Liver (tissue), 8 donors: ENCODE measurements at regions not wholly inside any gene's neighbourhood (a gene's known extent, or its start where the extent isn't known, plus 50 kb on each side); places are given as distances from the start of the nearest gene placed in this dataset.

Experiments
- DNase-seq: peaks from one replicate; pipeline ENCODE4 v3.0.0-alpha.2; 2017; ENCODE audit warnings: low spot score
- H3K27ac ChIP-seq, 2 donors: one replicate each; pipeline ENCODE4 v1.7.0; 2013; ENCODE audit warnings: inconsistent platforms in 2 of 2, low read length in 2 of 2, control low read depth in 1 of 2, low read depth in 1 of 2, mild to moderate bottlenecking in 1 of 2
- H3K27me3 ChIP-seq, 4 donors: one replicate each; pipeline versions ENCODE4 v1.6.1 to v1.7.0; 2013; ENCODE audit warnings: low read length in 3 of 4, inconsistent platforms in 1 of 4, mild to moderate bottlenecking in 1 of 4, moderate library complexity in 1 of 4; ENCODE audit not compliant: control insufficient read depth in 4 of 4, insufficient read depth in 4 of 4
- H3K36me3 ChIP-seq, 4 donors: one replicate each; pipeline versions ENCODE4 v1.6.1 to v1.7.0; 2013; ENCODE audit warnings: low read length in 3 of 4, mild to moderate bottlenecking in 3 of 4, low read depth in 1 of 4, moderate library complexity in 1 of 4; ENCODE audit not compliant: control insufficient read depth in 4 of 4, insufficient read depth in 3 of 4
- H3K4me1 ChIP-seq, 4 donors: one replicate each; pipeline versions ENCODE4 v1.6.1 to v1.7.0; 2013; ENCODE audit warnings: low read length in 3 of 4, mild to moderate bottlenecking in 3 of 4, moderate library complexity in 1 of 4; ENCODE audit not compliant: control insufficient read depth in 4 of 4, insufficient read depth in 4 of 4
- H3K4me3 ChIP-seq, 3 donors: one replicate each; pipeline versions ENCODE4 v1.6.1 to v1.7.0; 2013; ENCODE audit warnings: low read length in 3 of 3, control low read depth in 1 of 3, low read depth in 1 of 3, mild to moderate bottlenecking in 1 of 3
- H3K9ac ChIP-seq, 2 donors: one replicate each; pipeline ENCODE4 v1.7.0; 2013; ENCODE audit warnings: low read length in 2 of 2, mild to moderate bottlenecking in 2 of 2, moderate library complexity in 2 of 2, control low read depth in 1 of 2, low read depth in 1 of 2
- H3K9me3 ChIP-seq, 4 donors: one replicate each; pipeline versions ENCODE4 v1.6.1 to v1.7.0; 2013; ENCODE audit warnings: low read length in 3 of 4; ENCODE audit not compliant: control insufficient read depth in 4 of 4
- ATF3 ChIP-seq: IDR thresholded peaks from 2 replicates; pipeline ENCODE4 v1.6.1; 2016; ENCODE audit warnings: antibody characterized with exemption
- CTCF ChIP-seq: fragments of 150-350 bp; IDR thresholded peaks from 2 replicates; pipeline ENCODE4 v1.5.1; 2017; ENCODE audit warnings: improper control_type of control experiment, low read depth, low read length; ENCODE audit not compliant: missing input control
- EGR1 ChIP-seq, 2 donors: IDR thresholded peaks; 2 replicates each; pipeline ENCODE4 v1.6.1; 2016 to 2018; ENCODE audit warnings: antibody characterized with exemption in 2 of 2, low read depth in 2 of 2
- FOXA1 ChIP-seq: IDR thresholded peaks from 2 replicates; pipeline ENCODE4 v1.6.1; 2016; ENCODE audit warnings: antibody characterized with exemption
- FOXA2 ChIP-seq: IDR thresholded peaks from 2 replicates; pipeline ENCODE4 v1.6.1; 2016; ENCODE audit warnings: antibody characterized with exemption
- GABPA ChIP-seq, 2 donors: IDR thresholded peaks in 1 of 2; conservative IDR thresholded peaks in 1 of 2; 2 replicates each; pipeline ENCODE4 v1.6.1; 2016; ENCODE audit warnings: antibody characterized with exemption in 2 of 2, mild to moderate bottlenecking in 1 of 2, moderate library complexity in 1 of 2
- HNF4A ChIP-seq, 2 donors: conservative IDR thresholded peaks; 2 replicates each; pipeline ENCODE4 v1.6.1; 2016; ENCODE audit warnings: antibody characterized with exemption in 2 of 2, mild to moderate bottlenecking in 2 of 2
- HNF4G ChIP-seq: IDR thresholded peaks from 2 replicates; pipeline ENCODE4 v1.6.1; 2016; ENCODE audit warnings: antibody characterized with exemption
- JUND ChIP-seq, 2 donors: IDR thresholded peaks; 2 replicates each; pipeline ENCODE4 v1.6.1; 2016; ENCODE audit warnings: antibody characterized with exemption in 2 of 2
- MAX ChIP-seq: IDR thresholded peaks from 2 replicates; pipeline ENCODE4 v1.6.1; 2016; ENCODE audit warnings: antibody characterized with exemption
- NR2F2 ChIP-seq: IDR thresholded peaks from 2 replicates; pipeline ENCODE4 v1.6.1; 2016; ENCODE audit warnings: antibody characterized with exemption
- RAD21 ChIP-seq, 2 donors: IDR thresholded peaks; 2 replicates each; pipeline ENCODE4 v1.6.1; 2016; ENCODE audit warnings: antibody characterized with exemption in 2 of 2, mild to moderate bottlenecking in 2 of 2
- REST ChIP-seq: IDR thresholded peaks from 2 replicates; pipeline ENCODE4 v1.6.1; 2016; ENCODE audit warnings: antibody characterized with exemption, mild to moderate bottlenecking
- RXRA ChIP-seq, 2 donors: IDR thresholded peaks; 2 replicates each; pipeline ENCODE4 v1.6.1; 2017 to 2018; ENCODE audit warnings: antibody characterized with exemption in 2 of 2, mild to moderate bottlenecking in 1 of 2
- SP1 ChIP-seq: IDR thresholded peaks from 2 replicates; pipeline ENCODE4 v1.6.1; 2018; ENCODE audit warnings: antibody characterized with exemption, mild to moderate bottlenecking
- TAF1 ChIP-seq: conservative IDR thresholded peaks from 2 replicates; pipeline ENCODE4 v1.6.1; 2016; ENCODE audit warnings: antibody characterized with exemption, mild to moderate bottlenecking
- YY1 ChIP-seq: IDR thresholded peaks from 2 replicates; pipeline ENCODE4 v1.6.1; 2016; ENCODE audit warnings: antibody characterized with exemption, mild to moderate bottlenecking
- ZBTB33 ChIP-seq: IDR thresholded peaks from 2 replicates; pipeline ENCODE4 v1.6.1; 2016; ENCODE audit warnings: antibody characterized with exemption
- WGBS: extraction: QIAGEN DNeasy Blood & Tissue Kit; methylation state at CpG from one replicate; pipeline ENCODE4 v1.1.7; 2013; 5-methylcytosine and 5-hydroxymethylcytosine counted together
- donor health status: healthy.
- donor health status: healthy.
- donor health status: healthy.
- donor health status: healthy.
- donor health status: healthy.

GRCh38 chr2:145075454-145076062, 555.6 kb upstream of the ZEB2 start:
- DNase-seq: no peak
- peaks cover 0 to 9% (median 3%) of the 10 kb centered on the region in 4 donors for H3K4me1 ChIP-seq
- no peak overlapping the region for H3K9ac ChIP-seq
- WGBS: 33% methylated on average over 1 of the region's 1 CpG
- no peaks in the 10 kb centered on the region for H3K36me3 ChIP-seq
- H3K27me3 ChIP-seq: no peaks in the 10 kb centered on the region
- no peaks in the 10 kb centered on the region for H3K9me3 ChIP-seq
- no peak for TF ChIP-seq MAX
- TF ChIP-seq EGR1 (IDR thresholded peaks at IDR 0.05; ENCODE audit: low read depth in 2 of 2): no peak
- no peak for TF ChIP-seq HNF4G
- TF ChIP-seq FOXA2: no peak
- no peak for TF ChIP-seq JUND (IDR thresholded peaks at IDR 0.05)
- no peak for TF ChIP-seq TAF1
- TF ChIP-seq SP1: no peak
- no peak for TF ChIP-seq ZBTB33
- no peak for TF ChIP-seq FOXA1
- TF ChIP-seq ATF3: no peak
- TF ChIP-seq YY1: no peak
- TF ChIP-seq CTCF: no peak
- no peak for TF ChIP-seq NR2F2
- TF ChIP-seq RXRA (IDR thresholded peaks at IDR 0.05): no peak
- TF ChIP-seq RAD21 (IDR thresholded peaks at IDR 0.05): no peak
- TF ChIP-seq REST: no peak
- TF ChIP-seq GABPA (IDR thresholded peaks at IDR 0.05 in 1 of 2, conservative IDR thresholded peaks at IDR 0.05 in 1 of 2): no peak
- no peak for TF ChIP-seq HNF4A (conservative IDR thresholded peaks at IDR 0.05)
- H3K4me3 ChIP-seq: no peak overlapping the region
- no peak overlapping the region for H3K27ac ChIP-seq
